T-helper 1 cell treated with Interleukin-12 subunit alpha and Interleukin-12 subunit beta and Interleukin-4 antibody, amounts not matched to agents 30 ng/mL and 1 ng/mL, for 36 hours (primary cell): ENCODE measurements at regions not wholly inside any gene's neighbourhood (a gene's known extent, or its start where the extent isn't known, plus 50 kb on each side); places are given as distances from the start of the nearest gene placed in this dataset.

Experiments
- intact Hi-C: fragments of 100-400 bp; cut with micrococcal nuclease; formaldehyde crosslinking; loops from one replicate; pipeline ENCODE4 v1.15.1; 2024

DNA sequence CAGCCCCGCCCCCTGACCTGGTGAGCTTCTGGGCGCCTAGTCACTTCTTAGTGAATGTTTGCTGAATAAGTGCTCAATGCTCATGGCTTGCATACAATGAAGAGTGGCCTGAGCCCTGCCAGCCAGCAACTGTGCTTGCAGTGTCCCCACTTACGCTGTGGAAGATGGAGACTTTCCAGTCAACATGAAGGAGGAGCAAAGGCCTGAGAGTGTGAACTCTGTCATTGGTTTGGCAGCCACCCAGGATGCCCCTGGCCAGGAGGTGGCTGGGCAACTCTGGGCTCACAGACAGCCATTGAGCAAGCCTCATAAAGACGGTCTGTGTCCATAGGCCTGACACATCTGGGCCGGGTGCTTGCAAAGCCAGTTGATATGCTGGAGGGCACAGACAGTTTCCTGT is 72.1 kb upstream of the MAMLD1 start:
- intact Hi-C loops, result no loop called here

GRCh38 chrX:150293311-150294013 is 69.7 kb upstream of the MAMLD1 start:
- intact Hi-C loops, result no loop called here

- intact Hi-C loops, result no loop called here
These were observed 64.1 kb upstream of the MAMLD1 start for GRCh38 chrX:150298841-150299551.

DNA sequence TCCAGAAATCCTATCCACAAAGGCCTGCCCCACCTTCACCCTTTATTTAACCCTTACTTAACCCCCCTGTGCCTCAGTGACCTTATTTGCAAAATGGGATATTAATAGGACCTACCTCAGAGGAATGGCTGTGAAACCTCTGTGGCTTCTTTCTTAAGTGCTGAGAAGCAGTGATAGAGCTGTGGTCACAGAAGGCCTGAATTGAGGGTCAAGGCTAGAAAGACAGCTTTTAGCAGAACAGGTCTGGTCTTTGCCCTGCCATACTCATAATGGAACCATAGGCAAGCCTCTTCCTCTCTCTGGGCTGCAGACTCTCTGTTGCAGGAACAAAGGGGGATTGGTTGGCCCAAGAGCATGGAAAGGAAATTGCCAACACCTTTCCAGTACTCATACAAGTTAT is 63.5 kb upstream of the MAMLD1 start:
- intact Hi-C loops, result no loop called here

GRCh38 chrX:150303386-150304097 is 59.6 kb upstream of the MAMLD1 start:
- intact Hi-C loops, result no loop called here

DNA sequence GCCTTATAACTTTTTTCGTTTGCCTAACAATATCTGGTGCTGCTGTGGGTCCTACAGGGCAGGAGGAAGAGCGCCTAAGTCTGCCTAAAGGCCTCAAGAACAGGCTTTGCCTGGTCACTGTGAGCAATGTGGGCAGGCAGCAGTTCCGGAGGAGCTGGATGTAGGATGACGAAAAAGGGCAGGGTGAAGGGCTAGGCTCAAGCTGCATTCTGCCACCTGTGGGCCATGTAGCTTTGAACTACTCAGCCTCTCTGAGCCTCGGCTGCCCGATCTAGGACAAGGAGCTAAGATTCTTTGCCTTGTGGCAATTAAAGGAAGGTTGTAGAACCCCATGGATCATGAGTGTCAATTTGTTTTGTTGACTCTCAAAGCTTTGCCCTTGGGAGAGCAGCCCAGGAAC is 57.1 kb upstream of the MAMLD1 start:
- intact Hi-C loops, result no loop called here

- intact Hi-C loops, result no loop called here
These were observed 55.1 kb upstream of the MAMLD1 start for GRCh38 chrX:150308041-150308440.

DNA sequence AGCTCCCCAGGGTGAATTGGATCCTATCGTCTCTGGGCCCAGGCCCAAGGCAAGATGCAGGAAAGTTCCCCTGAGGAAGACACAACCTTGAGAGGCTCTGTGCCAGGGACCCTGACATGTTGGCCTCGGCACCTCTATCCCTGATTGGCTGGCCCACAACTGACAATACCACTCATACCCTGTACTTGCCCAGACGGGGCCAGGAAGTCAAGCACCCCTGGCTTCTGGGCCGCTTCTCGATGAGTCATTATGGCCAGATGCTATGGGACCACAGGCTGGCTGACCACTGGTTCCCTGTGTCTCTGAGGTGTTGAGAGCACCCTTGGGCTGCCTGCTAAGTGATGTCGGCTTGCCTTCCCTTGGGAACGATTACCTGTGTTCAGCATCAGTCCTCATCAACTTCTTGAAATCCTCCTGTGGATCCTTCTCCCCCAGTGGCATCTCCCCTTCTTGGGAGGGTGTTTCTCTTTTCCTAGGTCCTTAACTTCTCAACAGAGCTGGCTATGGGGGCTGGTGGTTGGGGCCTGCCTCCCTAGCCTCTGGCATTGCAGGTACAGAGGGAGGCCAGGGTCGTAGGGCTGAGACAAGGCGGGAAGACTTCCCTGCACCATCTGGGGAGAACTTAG is 54.5 kb upstream of the MAMLD1 start:
- intact Hi-C loops, result no loop called here

DNA sequence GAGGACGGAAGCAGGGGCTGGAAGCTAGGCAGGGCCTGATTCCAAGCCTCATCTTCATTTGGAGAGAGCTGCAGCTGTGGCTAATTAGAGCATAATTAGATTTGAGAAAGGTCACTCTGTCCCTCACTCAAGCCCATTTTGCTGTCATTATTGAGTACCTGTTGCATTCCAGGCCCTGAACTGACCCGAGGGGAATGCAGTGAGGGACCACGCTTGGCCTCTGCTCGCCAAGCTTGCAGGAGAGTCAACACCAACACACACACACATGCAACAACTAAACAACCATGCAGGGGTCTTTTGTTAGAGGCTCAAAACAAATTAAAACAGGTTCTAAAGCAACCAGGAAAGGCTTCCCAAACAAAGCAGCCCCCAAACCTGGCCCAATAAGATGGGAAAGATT is 52.7 kb upstream of the MAMLD1 start:
- intact Hi-C loops, result no loop called here

DNA sequence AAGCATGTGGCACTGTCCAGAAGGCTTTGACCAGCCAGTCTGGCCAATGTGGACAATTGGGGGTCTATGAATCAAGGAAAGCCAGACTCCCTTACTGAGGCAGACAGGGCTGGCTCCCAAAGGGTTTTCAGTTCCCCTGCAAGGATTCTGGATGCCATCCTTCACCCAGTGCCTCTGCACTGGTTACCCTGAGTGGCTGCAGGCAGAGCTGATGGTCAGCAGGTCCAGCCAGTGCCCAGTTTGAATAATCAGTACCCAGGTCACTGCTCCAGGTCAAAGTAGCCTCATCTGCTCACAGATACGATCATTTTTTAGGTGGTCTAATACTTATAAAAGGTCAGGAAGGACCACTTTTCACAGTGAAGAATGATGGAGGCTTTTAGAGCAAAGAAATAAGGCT is 52.2 kb upstream of the MAMLD1 start:
- intact Hi-C loops, result no loop called here

DNA sequence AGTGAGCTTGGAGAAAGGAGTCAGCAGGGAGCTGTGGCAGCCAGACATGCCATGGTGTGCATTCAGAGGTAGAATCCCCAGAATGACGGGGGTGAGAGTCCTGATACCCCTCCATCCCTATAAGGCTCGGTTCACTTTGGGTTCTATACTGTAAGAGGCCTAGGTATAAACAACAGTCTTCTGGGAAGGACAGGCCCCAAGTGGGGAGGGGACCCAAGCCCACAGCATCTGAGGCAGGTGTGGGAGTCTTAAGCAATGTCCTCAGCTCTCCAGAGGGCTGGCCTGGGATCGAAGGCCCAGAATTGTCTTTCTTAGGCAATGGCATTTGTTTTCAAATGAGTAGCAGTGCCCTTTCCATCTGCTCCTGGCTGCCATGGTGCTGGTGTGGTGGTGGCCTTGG is 50.2 kb upstream of the MAMLD1 start:
- intact Hi-C loops, result no loop called here
